ENCODE measurements at regions not wholly inside any gene's neighbourhood (a gene's known extent, or its start where the extent isn't known, plus 50 kb on each side); places are given as distances from the start of the nearest gene placed in this dataset.

GRCh38 chr3:117798687-117799386 is 1089.3 kb downstream of the TUSC7 start:
- TF ChIP-seq POLR2A (IDR thresholded peaks at IDR 0.05) (no peak), CTCF (IDR thresholded peaks at IDR 0.05) (no peak)
